ENCODE measurements at regions not wholly inside any gene's neighbourhood (a gene's known extent, or its start where the extent isn't known, plus 50 kb on each side); places are given as distances from the start of the nearest gene placed in this dataset.

DNA sequence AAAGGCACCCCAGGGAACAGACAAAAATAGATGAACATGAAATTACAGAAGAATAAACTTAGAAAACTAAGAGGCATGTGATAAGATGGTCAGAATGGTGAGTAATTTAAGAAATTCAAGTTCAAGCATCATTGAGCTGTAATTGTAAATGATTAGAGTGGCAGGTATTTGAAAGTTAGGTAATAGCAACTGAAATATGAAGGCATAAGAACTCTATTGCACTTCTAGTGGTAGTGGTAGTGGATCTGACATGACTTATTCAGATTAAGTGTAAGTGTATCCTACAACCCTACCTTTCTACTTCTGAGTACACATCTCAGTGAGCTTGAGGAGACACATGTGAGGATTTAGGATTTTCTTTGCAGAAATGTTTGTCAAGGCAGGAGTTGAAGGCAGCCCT lies 192.9 kb upstream of the RIOK2 start:
- TF ChIP-seq CTCF (IDR thresholded peaks at IDR 0.05; ENCODE audit: insufficient read depth, low read length, severe bottlenecking) = no peak
- H3K4me3 ChIP-seq (ENCODE audit: low read depth, low read length) = no peak overlapping the region
- no peak for FAIRE-seq
- no peak for DNase-seq (ENCODE audit: low read depth)
- no peaks in the 10 kb centered on the region for H3K27me3 ChIP-seq (ENCODE audit: control insufficient read depth, insufficient read depth, low read length)
- H3K36me3 ChIP-seq (ENCODE audit: control insufficient read depth, insufficient read depth, low read length) = no peaks in the 10 kb centered on the region

- TF ChIP-seq CTCF (IDR thresholded peaks at IDR 0.05; ENCODE audit: insufficient read depth, low read length, severe bottlenecking) = no peak
- DNase-seq (ENCODE audit: low read depth) (no peak), FAIRE-seq (no peak)
- Histone ChIP-seq H3K36me3 (ENCODE audit: control insufficient read depth, insufficient read depth, low read length) (no peaks in the 10 kb centered on the region), H3K4me3 (ENCODE audit: low read depth, low read length) (no peak overlapping the region), H3K27me3 (ENCODE audit: control insufficient read depth, insufficient read depth, low read length) (no peaks in the 10 kb centered on the region)
These were observed 194.5 kb upstream of the RIOK2 start for GRCh38 chr5:97377582-97377981.

DNA sequence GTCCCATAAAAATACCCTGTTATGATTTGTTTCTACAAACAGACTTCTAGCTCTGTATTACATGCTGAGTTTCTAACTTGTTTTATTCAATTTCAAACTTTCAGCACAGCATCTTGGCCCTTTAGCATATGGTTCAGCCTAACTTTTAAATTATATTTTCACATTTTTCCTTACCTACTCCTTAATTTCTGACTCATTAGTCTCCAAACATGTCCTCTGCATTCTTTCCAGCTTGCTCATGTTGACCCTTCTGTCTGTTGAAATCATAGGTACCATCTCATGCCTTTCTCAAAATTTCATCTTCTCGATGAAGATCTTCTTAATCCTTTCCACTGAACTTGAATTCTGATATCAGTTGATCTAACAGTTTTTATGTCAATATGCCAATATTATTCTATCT lies 200.9 kb upstream of the RIOK2 start:
- Histone ChIP-seq H3K36me3 (ENCODE audit: control insufficient read depth, insufficient read depth, low read length) (no peaks in the 10 kb centered on the region), H3K4me3 (ENCODE audit: low read depth, low read length) (no peak overlapping the region), H3K27me3 (ENCODE audit: control insufficient read depth, insufficient read depth, low read length) (no peaks in the 10 kb centered on the region)
- DNase-seq (ENCODE audit: low read depth) (peak; percentile 62), FAIRE-seq (no peak)
- no peak for TF ChIP-seq CTCF (IDR thresholded peaks at IDR 0.05; ENCODE audit: insufficient read depth, low read length, severe bottlenecking)

- peak; percentile 65 for DNase-seq (ENCODE audit: low read depth)
- TF ChIP-seq CTCF (IDR thresholded peaks at IDR 0.05; ENCODE audit: insufficient read depth, low read length, severe bottlenecking) = no peak
- no peak for FAIRE-seq
- H3K27me3 ChIP-seq (ENCODE audit: control insufficient read depth, insufficient read depth, low read length) = no peaks in the 10 kb centered on the region
- no peaks in the 10 kb centered on the region for H3K36me3 ChIP-seq (ENCODE audit: control insufficient read depth, insufficient read depth, low read length)
- H3K4me3 ChIP-seq (ENCODE audit: low read depth, low read length) = no peak overlapping the region
These were observed 205.7 kb upstream of the RIOK2 start for GRCh38 chr5:97388794-97389193.

GRCh38 chr5:97400537-97400936 lies 217.5 kb upstream of the RIOK2 start:
- FAIRE-seq (no peak), DNase-seq (ENCODE audit: low read depth) (peak; percentile 0)
- Histone ChIP-seq H3K4me3 (ENCODE audit: low read depth, low read length) (no peak overlapping the region), H3K27me3 (ENCODE audit: control insufficient read depth, insufficient read depth, low read length) (no peaks in the 10 kb centered on the region), H3K36me3 (ENCODE audit: control insufficient read depth, insufficient read depth, low read length) (no peaks in the 10 kb centered on the region)
- TF ChIP-seq CTCF (IDR thresholded peaks at IDR 0.05; ENCODE audit: insufficient read depth, low read length, severe bottlenecking) = no peak

- no peak overlapping the region for H3K4me3 ChIP-seq (ENCODE audit: low read depth, low read length)
- DNase-seq (ENCODE audit: low read depth) (no peak), FAIRE-seq (no peak)
- no peaks in the 10 kb centered on the region for H3K36me3 ChIP-seq (ENCODE audit: control insufficient read depth, insufficient read depth, low read length)
- H3K27me3 ChIP-seq (ENCODE audit: control insufficient read depth, insufficient read depth, low read length) = no peaks in the 10 kb centered on the region
- no peak for TF ChIP-seq CTCF (IDR thresholded peaks at IDR 0.05; ENCODE audit: insufficient read depth, low read length, severe bottlenecking)
These were observed 222.9 kb upstream of the RIOK2 start for GRCh38 chr5:97405941-97406340.
